ENCODE measurements at regions not wholly inside any gene's neighbourhood (a gene's known extent, or its start where the extent isn't known, plus 50 kb on each side); places are given as distances from the start of the nearest gene placed in this dataset.

- no peak for DNase-seq
- Mint-ChIP-seq H3K4me3 (no peak overlapping the region), H3K36me3 (ENCODE audit: low read depth) (no peaks in the 10 kb centered on the region), H3K9me3 (peaks cover 2% of the 10 kb centered on the region), H3K27ac (no peak overlapping the region), H3K27me3 (peaks cover 30% of the 10 kb centered on the region), H3K4me1 (no peaks in the 10 kb centered on the region)
- POLR2A ChIA-PET: no interaction called here
- no peak for TF ChIP-seq CTCF (IDR thresholded peaks at IDR 0.05)
- ATAC-seq (ENCODE audit: low read depth): no peak
- intact Hi-C loops (cut with micrococcal nuclease): no loop called here
- CTCF ChIA-PET: no interaction called here
Observed at GRCh38 chr10:71125749-71126107, 86.6 kb upstream of the UNC5B start.

- H3K27ac Mint-ChIP-seq: no peak overlapping the region
- CTCF ChIA-PET: no interaction called here
- no peak for DNase-seq
Observed at GRCh38 chr10:71126432-71126831, 85.9 kb upstream of the UNC5B start.

GRCh38 chr10:71127104-71127503 is 85.3 kb upstream of the UNC5B start:
- TF ChIP-seq CTCF (IDR thresholded peaks at IDR 0.05): no peak

More at GRCh38 chr10:71126432-71126831, 85.9 kb upstream of the UNC5B start:
- Mint-ChIP-seq H3K4me1 (no peaks in the 10 kb centered on the region), H3K4me3 (no peak overlapping the region), H3K9me3 (no peaks in the 10 kb centered on the region), H3K27me3 (peaks cover 33% of the 10 kb centered on the region), H3K36me3 (ENCODE audit: low read depth) (no peaks in the 10 kb centered on the region)
- intact Hi-C loops (cut with micrococcal nuclease): no loop called here
- POLR2A ChIA-PET: no interaction called here
- TF ChIP-seq CTCF (IDR thresholded peaks at IDR 0.05): no peak
- ATAC-seq (ENCODE audit: low read depth): no peak

GRCh38 chr10:71127773-71128172 is 84.6 kb upstream of the UNC5B start:
- CTCF ChIA-PET: no interaction called here
- peaks cover 38% of the 10 kb centered on the region for H3K27me3 Mint-ChIP-seq
- no peak overlapping the region for H3K27ac Mint-ChIP-seq
- DNase-seq (no peak), ATAC-seq (ENCODE audit: low read depth) (no peak)
- POLR2A ChIA-PET: no interaction called here
- TF ChIP-seq CTCF (IDR thresholded peaks at IDR 0.05): no peak
- intact Hi-C loops (cut with micrococcal nuclease): no loop called here
- H3K4me1 Mint-ChIP-seq: no peaks in the 10 kb centered on the region
- no peak overlapping the region for H3K4me3 Mint-ChIP-seq
- no peaks in the 10 kb centered on the region for H3K9me3 Mint-ChIP-seq
- no peaks in the 10 kb centered on the region for H3K36me3 Mint-ChIP-seq (ENCODE audit: low read depth)

More at GRCh38 chr10:71127104-71127503, 85.3 kb upstream of the UNC5B start:
- intact Hi-C loops (cut with micrococcal nuclease): no loop called here
- no peaks in the 10 kb centered on the region for H3K4me1 Mint-ChIP-seq
- H3K27ac Mint-ChIP-seq: no peak overlapping the region
- CTCF ChIA-PET: no interaction called here
- no peaks in the 10 kb centered on the region for H3K36me3 Mint-ChIP-seq (ENCODE audit: low read depth)
- ATAC-seq (ENCODE audit: low read depth) (no peak), DNase-seq (no peak)
- no peaks in the 10 kb centered on the region for H3K9me3 Mint-ChIP-seq
- no peak overlapping the region for H3K4me3 Mint-ChIP-seq
- peaks cover 35% of the 10 kb centered on the region for H3K27me3 Mint-ChIP-seq
- POLR2A ChIA-PET: no interaction called here

- intact Hi-C loops (cut with micrococcal nuclease): no loop called here
- no peak for TF ChIP-seq CTCF (IDR thresholded peaks at IDR 0.05)
- no peaks in the 10 kb centered on the region for H3K4me1 Mint-ChIP-seq
- no peak overlapping the region for H3K4me3 Mint-ChIP-seq
- no peaks in the 10 kb centered on the region for H3K36me3 Mint-ChIP-seq (ENCODE audit: low read depth)
- H3K9me3 Mint-ChIP-seq: no peaks in the 10 kb centered on the region
- peaks cover 36% of the 10 kb centered on the region for H3K27me3 Mint-ChIP-seq
- CTCF ChIA-PET: no interaction called here
- no peak overlapping the region for H3K27ac Mint-ChIP-seq
- POLR2A ChIA-PET: no interaction called here
- DNase-seq: no peak
- no peak for ATAC-seq (ENCODE audit: low read depth)
Observed at GRCh38 chr10:71128311-71128980, 83.9 kb upstream of the UNC5B start.
